ENCODE measurements at regions not wholly inside any gene's neighbourhood (a gene's known extent, or its start where the extent isn't known, plus 50 kb on each side); places are given as distances from the start of the nearest gene placed in this dataset.

- no peak overlapping the region for H4K8ac ChIP-seq (ENCODE audit: extremely low read depth, insufficient read depth, low read length)
- no peak for FAIRE-seq
Measured at GRCh38 chr7:34454381-34454780, 203.6 kb upstream of the NPSR1 start.

More at GRCh38 chr7:34454381-34454780, 203.6 kb upstream of the NPSR1 start:
- Histone ChIP-seq H3K9me3 (ENCODE audit: insufficient read depth in 2 of 2, low read depth in 1 of 2, low read length in 1 of 2) (no peaks in the 10 kb centered on the region), H4K20me1 (replicated peaks in 1 of 2; ENCODE audit: control insufficient read depth in 1 of 2, insufficient read depth in 2 of 2, low read length in 2 of 2) (no peaks in the 10 kb centered on the region), H3K27me3 (replicated peaks in 1 of 4; ENCODE audit: control insufficient read depth in 3 of 4, extremely low read depth in 1 of 4, insufficient read depth in 3 of 4, low read length in 3 of 4) (no peaks in the 10 kb centered on the region), H3K23ac (ENCODE audit: insufficient read length) (no peak overlapping the region), H3K14ac (ENCODE audit: insufficient read length) (no peak overlapping the region), H3K4me1 (replicated peaks in 1 of 4; ENCODE audit: control insufficient read depth in 3 of 4, insufficient read depth in 4 of 4, low read length in 3 of 4) (peaks cover 0 to 3% (median 0%) of the 10 kb centered on the region in 4 experiments; a peak in 1 of 7 replicates), H3K23me2 (ENCODE audit: low read depth, low read length) (no peaks in the 10 kb centered on the region; the same call in 1 of the 2 replicates), H2AFZ (ENCODE audit: low read length) (no peak overlapping the region), H3K27ac (ENCODE audit: low read depth, low read length) (no peak overlapping the region), H2BK20ac (ENCODE audit: low read length) (no peak overlapping the region), H2BK15ac (ENCODE audit: low read length) (no peak overlapping the region), H3K18ac (ENCODE audit: extremely low read depth, low read length) (no peak overlapping the region), H3K79me1 (ENCODE audit: low read depth, low read length) (no peaks in the 10 kb centered on the region), H3K79me2 (ENCODE audit: control insufficient read depth in 1 of 2, insufficient read depth in 2 of 2, low read length in 2 of 2) (no peaks in the 10 kb centered on the region), H3K4me2 (ENCODE audit: insufficient read depth in 1 of 2, low read depth in 2 of 2, low read length in 2 of 2) (no peak overlapping the region), H3K36me3 (ENCODE audit: control insufficient read depth in 2 of 4, insufficient read depth in 4 of 4, low read length in 3 of 4) (no peaks in the 10 kb centered on the region), H3K4me3 (ENCODE audit: extremely low read depth in 1 of 4, insufficient read depth in 2 of 4, low read depth in 3 of 4, low read length in 4 of 4) (no peak overlapping the region), H2AK5ac (ENCODE audit: low read depth, low read length) (no peak overlapping the region), H2BK5ac (ENCODE audit: low read depth, low read length) (no peak overlapping the region), H3K9ac (replicated peaks in 1 of 4; ENCODE audit: extremely low read depth in 1 of 4, low read depth in 3 of 4, low read length in 3 of 4) (no peak overlapping the region), H3K4ac (replicated peaks; ENCODE audit: insufficient read length, low read depth, low read length) (no peak overlapping the region), H3K56ac (replicated peaks; ENCODE audit: insufficient read length, low read depth, low read length) (no peak overlapping the region), H2BK12ac (ENCODE audit: low read depth, low read length) (no peak overlapping the region), H4K91ac (replicated peaks; ENCODE audit: insufficient read length, low read length) (no peak overlapping the region), H2BK120ac (replicated peaks; ENCODE audit: low read depth, low read length) (no peak overlapping the region), H4K5ac (ENCODE audit: insufficient read length, low read depth, low read length) (no peak overlapping the region)
- 76% methylated on average over 4 of the region's 4 CpGs; no CpG with 5 or more reads in 1 of the 2 experiments for WGBS, 2 experiments (ENCODE audit: extremely low coverage in 1 of 2, insufficient coverage in 1 of 2, insufficient read length in 1 of 2, insufficient replicate concordance in 2 of 2, low coverage in 1 of 2, low lambda C conversion rate in 2 of 2, missing lambda C conversion rate in 1 of 2)
- DNase-seq (ENCODE audit: low read depth in 1 of 2, low spot score in 2 of 2): no peak
- POLR2A ChIA-PET (ENCODE audit: partially characterized antibody): no interaction called here
- CTCF ChIA-PET (ENCODE audit: partially characterized antibody): no interaction called here
- TF ChIP-seq KDM5A (IDR thresholded peaks at IDR 0.05; ENCODE audit: low read length): no peak
- TF ChIP-seq SIN3A (conservative IDR thresholded peaks at IDR 0.05 in 1 of 2, IDR thresholded peaks at IDR 0.05 in 1 of 2; ENCODE audit: low read depth in 1 of 2, low read length in 2 of 2): no peak

All from H1 (cell line).